Epithelial cell of esophagus (primary cell): ENCODE measurements at regions not wholly inside any gene's neighbourhood (a gene's known extent, or its start where the extent isn't known, plus 50 kb on each side); places are given as distances from the start of the nearest gene placed in this dataset.
"Not testable (repeated sequence)": the region's sequence is repeated elsewhere in the genome, so short reads cannot be mapped to it uniquely, and the experiment has no call there.

Experiments used
- DNase-seq: peaks from one replicate; pipeline ENCODE4 v3.0.0; 2010; ENCODE audit warnings: low read depth
- H3K4me3 ChIP-seq: 2 replicates; pipeline ENCODE4 v1.5.1; 2011; ENCODE audit warnings: mild to moderate bottlenecking, low read length, control low read depth
- TF ChIP-seq, protein P1 (sequence below): IDR thresholded peaks from 2 replicates; pipeline ENCODE4 v1.5.1; 2011; ENCODE audit warnings: low read depth, mild to moderate bottlenecking, low read length, control low read depth, inconsistent platforms; ENCODE audit not compliant: insufficient read depth; ENCODE audit errors: missing control alignments

GRCh38 chr3:127045435-127046045 is 62.6 kb downstream of the PLXNA1 start:
- no peak overlapping the region for H3K4me3 ChIP-seq
- no peak for DNase-seq
- TF ChIP-seq, protein P1, sequence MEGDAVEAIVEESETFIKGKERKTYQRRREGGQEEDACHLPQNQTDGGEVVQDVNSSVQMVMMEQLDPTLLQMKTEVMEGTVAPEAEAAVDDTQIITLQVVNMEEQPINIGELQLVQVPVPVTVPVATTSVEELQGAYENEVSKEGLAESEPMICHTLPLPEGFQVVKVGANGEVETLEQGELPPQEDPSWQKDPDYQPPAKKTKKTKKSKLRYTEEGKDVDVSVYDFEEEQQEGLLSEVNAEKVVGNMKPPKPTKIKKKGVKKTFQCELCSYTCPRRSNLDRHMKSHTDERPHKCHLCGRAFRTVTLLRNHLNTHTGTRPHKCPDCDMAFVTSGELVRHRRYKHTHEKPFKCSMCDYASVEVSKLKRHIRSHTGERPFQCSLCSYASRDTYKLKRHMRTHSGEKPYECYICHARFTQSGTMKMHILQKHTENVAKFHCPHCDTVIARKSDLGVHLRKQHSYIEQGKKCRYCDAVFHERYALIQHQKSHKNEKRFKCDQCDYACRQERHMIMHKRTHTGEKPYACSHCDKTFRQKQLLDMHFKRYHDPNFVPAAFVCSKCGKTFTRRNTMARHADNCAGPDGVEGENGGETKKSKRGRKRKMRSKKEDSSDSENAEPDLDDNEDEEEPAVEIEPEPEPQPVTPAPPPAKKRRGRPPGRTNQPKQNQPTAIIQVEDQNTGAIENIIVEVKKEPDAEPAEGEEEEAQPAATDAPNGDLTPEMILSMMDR = no peak

DNA sequence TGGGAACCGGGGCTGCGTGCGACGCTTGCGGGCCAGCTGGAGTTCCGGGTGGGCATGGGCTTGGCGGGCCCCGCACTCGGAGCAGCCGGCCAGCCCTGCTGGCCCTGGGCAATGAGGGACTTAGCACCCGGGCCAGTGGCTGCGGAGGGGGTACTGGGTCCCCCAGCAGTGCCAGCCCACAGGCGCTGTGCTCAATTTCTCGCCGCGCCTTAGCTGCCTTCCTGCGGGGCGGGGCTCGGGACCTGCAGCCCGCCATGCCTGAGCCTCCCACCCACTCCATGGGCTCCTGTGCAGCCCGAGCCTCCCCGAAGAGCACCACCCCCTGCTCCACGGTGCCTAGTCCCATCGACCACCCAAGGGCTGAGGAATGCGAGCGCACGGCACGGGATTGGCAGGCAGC is 63.8 kb downstream of the PLXNA1 start:
- not testable (repeated sequence) for H3K4me3 ChIP-seq, DNase-seq

GRCh38 chr3:127049393-127049792 is 66.5 kb downstream of the PLXNA1 start:
- DNase-seq = no peak
- TF ChIP-seq, protein P1 = no peak
- H3K4me3 ChIP-seq = no peak overlapping the region

GRCh38 chr3:127050733-127051132 is 67.8 kb downstream of the PLXNA1 start:
- TF ChIP-seq, protein P1 = no peak
- no peak for DNase-seq

DNA sequence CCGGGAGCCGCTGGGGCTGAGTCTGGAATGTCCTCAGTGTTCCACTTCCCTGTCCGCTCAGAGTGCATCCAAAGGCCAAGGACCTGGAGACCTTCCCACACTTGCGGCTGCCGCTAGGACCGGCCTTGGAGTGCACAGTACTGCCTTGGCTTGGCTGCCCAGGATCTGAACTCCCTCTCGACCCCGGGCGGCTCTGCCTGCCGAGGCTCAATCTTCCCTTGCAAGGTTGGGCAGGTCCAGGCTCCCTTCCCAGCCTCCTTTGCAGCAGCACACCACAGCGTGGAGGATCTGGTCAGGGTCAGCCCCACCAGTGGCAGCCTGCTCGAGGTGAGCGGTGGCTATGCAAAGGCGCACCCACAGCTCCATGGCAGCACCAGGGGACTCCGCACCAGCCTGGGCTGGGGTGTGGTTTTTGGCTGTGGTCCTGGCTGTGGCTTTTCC is 69.2 kb downstream of the PLXNA1 start:
- no peak for DNase-seq

More at GRCh38 chr3:127050733-127051132, 67.8 kb downstream of the PLXNA1 start:
- H3K4me3 ChIP-seq = no peak overlapping the region

DNA sequence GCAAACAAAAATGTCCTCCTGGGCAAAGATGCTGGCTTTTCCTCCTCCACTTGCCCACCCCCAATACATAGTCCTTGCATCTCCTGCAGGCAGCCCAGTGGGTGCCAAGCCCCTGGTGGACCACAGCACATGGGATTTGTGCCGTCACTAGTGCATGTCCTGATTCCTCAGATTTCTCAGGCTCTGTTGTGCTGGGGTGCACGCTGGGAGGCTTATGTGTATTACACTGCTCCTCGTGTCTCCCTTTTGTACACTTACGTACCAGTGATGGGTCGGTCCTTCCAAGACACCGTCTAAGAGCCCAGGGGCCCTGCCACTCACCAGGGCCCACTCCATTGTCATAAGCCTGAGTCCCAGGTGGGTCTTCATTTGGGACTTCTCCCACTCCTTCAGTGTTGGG is 70.1 kb downstream of the PLXNA1 start:
- TF ChIP-seq, protein P1 = no peak
- DNase-seq = no peak
- no peak overlapping the region for H3K4me3 ChIP-seq

More for the DNA sequence above, 69.2 kb downstream of the PLXNA1 start:
- TF ChIP-seq, protein P1 = no peak
- H3K4me3 ChIP-seq = no peak overlapping the region

DNA sequence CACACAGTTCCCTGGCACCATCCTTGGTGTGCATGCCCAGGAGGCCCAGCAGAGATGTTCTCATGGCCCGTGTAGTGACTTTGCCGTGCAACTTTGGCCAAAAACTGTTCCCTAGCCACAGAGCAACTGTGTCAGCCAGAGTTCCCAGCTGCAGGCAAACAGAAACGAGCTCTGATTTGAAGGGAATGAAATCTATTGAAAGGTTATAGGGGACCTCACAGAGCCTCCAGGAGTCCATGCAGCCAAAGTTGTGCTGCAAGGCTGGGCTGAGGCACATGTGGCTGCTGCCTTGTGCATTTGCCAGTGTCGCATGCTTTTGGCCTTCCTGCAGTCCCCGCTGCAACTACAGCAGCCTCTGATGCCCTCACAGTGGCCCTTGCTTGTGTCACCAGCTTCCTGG is 70.5 kb downstream of the PLXNA1 start:
- TF ChIP-seq, protein P1 = no peak
- DNase-seq = no peak
- H3K4me3 ChIP-seq = no peak overlapping the region

- TF ChIP-seq, protein P1 = no peak
- no peak overlapping the region for H3K4me3 ChIP-seq
- DNase-seq = peak; percentile 30
These were observed 71.1 kb downstream of the PLXNA1 start for GRCh38 chr3:127053979-127054378.
